ENCODE measurements at regions not wholly inside any gene's neighbourhood (a gene's known extent, or its start where the extent isn't known, plus 50 kb on each side); places are given as distances from the start of the nearest gene placed in this dataset.
"Not testable (repeated sequence)": the region's sequence is repeated elsewhere in the genome, so short reads cannot be mapped to it uniquely, and the experiment has no call there.

DNA sequence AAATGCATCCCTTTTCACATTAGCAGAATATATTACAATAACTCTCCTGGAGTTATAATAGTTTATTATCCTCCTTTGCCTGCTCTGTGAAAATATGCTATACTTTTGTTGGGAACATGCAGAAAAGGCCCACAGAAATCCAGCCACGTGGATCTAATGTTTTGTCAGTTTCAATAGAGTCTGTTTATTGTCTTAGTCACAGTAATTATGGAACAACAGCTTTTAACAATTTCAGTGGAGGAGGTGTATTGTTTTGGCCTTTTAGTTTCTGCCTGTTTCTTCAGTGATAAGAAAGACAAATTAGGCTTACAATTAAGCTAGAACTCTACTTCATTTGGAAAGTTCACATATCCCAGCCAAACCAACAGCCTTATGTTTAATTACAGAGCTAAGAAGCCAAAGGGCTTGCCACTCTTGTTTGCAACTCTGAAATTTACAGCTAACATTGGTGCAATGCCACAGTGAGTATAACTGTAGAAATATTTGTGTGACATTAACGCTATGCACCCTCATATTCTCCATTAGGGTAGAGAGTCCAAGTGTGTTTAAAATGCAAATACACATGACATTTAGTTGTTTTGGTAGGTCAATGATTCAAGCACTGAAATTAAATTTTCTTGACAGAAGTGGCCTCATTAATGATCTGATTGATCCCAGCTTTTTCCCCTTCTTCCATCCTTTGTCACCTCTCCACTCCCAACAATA is 175.8 kb downstream of the USP46 start:
- no peak overlapping the region for H3K9ac ChIP-seq (ENCODE audit: insufficient read length, low read depth)
- H3K9me3 ChIP-seq (ENCODE audit: insufficient read depth, low read length): no peaks in the 10 kb centered on the region
- DNase-seq (ENCODE audit: low read depth, low spot score): no peak
- H3K4me1 ChIP-seq (ENCODE audit: insufficient read depth, insufficient read length): no peaks in the 10 kb centered on the region
- TF ChIP-seq SUZ12 (IDR thresholded peaks at IDR 0.05; ENCODE audit: extremely low read depth, insufficient read depth, insufficient read length) (no peak), ZNF274 (IDR thresholded peaks at IDR 0.05; ENCODE audit: low read depth, low read length) (no peak), YY1 (IDR thresholded peaks at IDR 0.05; ENCODE audit: insufficient read depth, insufficient read length) (no peak)
- no peaks in the 10 kb centered on the region for H3K27me3 ChIP-seq (ENCODE audit: insufficient read depth, insufficient read length)
- H3K36me3 ChIP-seq (ENCODE audit: insufficient read depth, insufficient read length, low read length): no peaks in the 10 kb centered on the region
- H3K4me3 ChIP-seq (ENCODE audit: insufficient read length, low read depth): no peak overlapping the region

DNA sequence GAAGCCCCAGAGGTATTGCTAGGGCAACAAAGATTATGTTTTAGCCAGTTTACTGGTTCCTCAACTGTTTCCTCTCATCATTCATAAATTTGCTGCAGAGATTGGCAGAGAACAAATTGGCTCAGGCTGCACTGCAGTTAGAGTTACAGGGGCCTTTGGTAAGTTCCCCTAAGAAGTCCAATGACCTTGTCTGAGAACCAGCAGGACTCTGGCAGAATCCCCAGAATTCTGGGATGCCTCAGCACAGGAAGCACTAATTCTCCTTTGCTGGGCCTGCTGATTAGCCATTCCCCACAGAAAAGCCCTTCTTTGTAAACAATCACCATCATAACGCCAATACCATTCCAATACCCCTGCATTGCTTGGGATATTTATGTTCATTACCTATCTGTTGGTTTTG is 151.3 kb downstream of the USP46 start:
- no peaks in the 10 kb centered on the region for H3K9me3 ChIP-seq (ENCODE audit: insufficient read depth, low read length)
- TF ChIP-seq ZNF274 (IDR thresholded peaks at IDR 0.05; ENCODE audit: low read depth, low read length) (no peak), SUZ12 (IDR thresholded peaks at IDR 0.05; ENCODE audit: extremely low read depth, insufficient read depth, insufficient read length) (no peak), YY1 (IDR thresholded peaks at IDR 0.05; ENCODE audit: insufficient read depth, insufficient read length) (no peak)
- H3K36me3 ChIP-seq (ENCODE audit: insufficient read depth, insufficient read length, low read length): no peaks in the 10 kb centered on the region
- no peak overlapping the region for H3K4me3 ChIP-seq (ENCODE audit: insufficient read length, low read depth)
- DNase-seq (ENCODE audit: low read depth, low spot score): no peak
- no peak overlapping the region for H3K9ac ChIP-seq (ENCODE audit: insufficient read length, low read depth)
- no peaks in the 10 kb centered on the region for H3K4me1 ChIP-seq (ENCODE audit: insufficient read depth, insufficient read length)
- no peaks in the 10 kb centered on the region for H3K27me3 ChIP-seq (ENCODE audit: insufficient read depth, insufficient read length)

DNA sequence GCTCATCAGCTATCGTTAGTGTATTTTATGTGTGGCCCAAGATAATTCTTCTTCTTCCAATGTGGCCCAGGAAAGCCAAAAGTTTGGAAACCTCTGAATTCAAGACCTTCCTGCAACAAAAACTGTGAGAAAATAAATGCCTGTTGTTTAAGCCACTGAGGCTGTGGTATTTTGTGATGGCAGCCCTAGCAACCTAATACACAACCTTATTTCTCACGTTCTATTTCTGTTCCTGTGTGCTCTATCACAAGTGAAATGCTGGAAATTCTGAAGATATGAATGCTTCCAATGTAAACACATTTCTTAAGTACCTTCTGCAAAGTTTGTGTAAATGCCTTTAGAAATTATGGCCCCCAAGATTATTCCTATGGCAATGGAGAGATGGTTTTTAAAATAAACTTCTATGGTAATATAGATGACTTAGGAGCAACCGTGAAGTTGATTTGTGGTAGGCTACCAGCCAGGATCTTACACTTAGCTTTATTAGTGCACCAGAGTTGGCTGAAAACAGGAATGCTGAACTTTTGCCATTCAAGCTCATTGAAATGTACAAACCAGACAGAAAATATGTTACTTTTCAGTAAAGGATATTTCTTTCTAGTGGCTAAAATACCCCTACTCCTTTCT is 148.0 kb downstream of the USP46 start:
- no peaks in the 10 kb centered on the region for H3K27me3 ChIP-seq (ENCODE audit: insufficient read depth, insufficient read length)
- no peak for TF ChIP-seq YY1 (IDR thresholded peaks at IDR 0.05; ENCODE audit: insufficient read depth, insufficient read length)
- no peak for TF ChIP-seq SUZ12 (IDR thresholded peaks at IDR 0.05; ENCODE audit: extremely low read depth, insufficient read depth, insufficient read length)
- H3K36me3 ChIP-seq (ENCODE audit: insufficient read depth, insufficient read length, low read length): no peaks in the 10 kb centered on the region
- H3K9ac ChIP-seq (ENCODE audit: insufficient read length, low read depth): no peak overlapping the region
- DNase-seq (ENCODE audit: low read depth, low spot score): no peak
- H3K4me3 ChIP-seq (ENCODE audit: insufficient read length, low read depth): no peak overlapping the region
- no peaks in the 10 kb centered on the region for H3K9me3 ChIP-seq (ENCODE audit: insufficient read depth, low read length)
- no peaks in the 10 kb centered on the region for H3K4me1 ChIP-seq (ENCODE audit: insufficient read depth, insufficient read length)

DNA sequence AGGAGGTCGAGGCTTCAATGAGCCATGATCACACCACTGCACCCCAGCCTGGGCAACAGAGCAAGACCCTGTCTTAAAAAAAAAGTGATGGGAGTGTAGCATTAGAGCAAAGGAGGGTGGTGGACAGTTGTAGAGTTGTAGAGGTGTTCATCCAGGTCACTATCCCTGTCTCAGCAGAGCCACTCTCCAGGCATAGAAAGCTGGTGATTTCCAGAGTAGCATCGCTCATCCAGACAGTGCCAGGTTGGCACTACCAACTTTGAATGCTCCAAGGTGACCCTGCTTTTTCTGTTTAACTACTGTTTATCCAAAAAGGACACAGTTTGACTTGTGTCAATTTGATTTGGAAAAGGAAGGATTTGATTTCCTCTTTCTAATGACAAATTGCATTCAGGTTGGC is 147.3 kb downstream of the USP46 start:
- Histone ChIP-seq H3K4me3 (ENCODE audit: insufficient read length, low read depth) (no peak overlapping the region), H3K36me3 (ENCODE audit: insufficient read depth, insufficient read length, low read length) (no peaks in the 10 kb centered on the region), H3K9ac (ENCODE audit: insufficient read length, low read depth) (no peak overlapping the region), H3K27me3 (ENCODE audit: insufficient read depth, insufficient read length) (no peaks in the 10 kb centered on the region), H3K4me1 (ENCODE audit: insufficient read depth, insufficient read length) (no peaks in the 10 kb centered on the region), H3K9me3 (ENCODE audit: insufficient read depth, low read length) (no peaks in the 10 kb centered on the region)
- no peak for DNase-seq (ENCODE audit: low read depth, low spot score)
- TF ChIP-seq YY1 (IDR thresholded peaks at IDR 0.05; ENCODE audit: insufficient read depth, insufficient read length) (no peak), SUZ12 (IDR thresholded peaks at IDR 0.05; ENCODE audit: extremely low read depth, insufficient read depth, insufficient read length) (no peak), ZNF274 (IDR thresholded peaks at IDR 0.05; ENCODE audit: low read depth, low read length) (no peak)

DNA sequence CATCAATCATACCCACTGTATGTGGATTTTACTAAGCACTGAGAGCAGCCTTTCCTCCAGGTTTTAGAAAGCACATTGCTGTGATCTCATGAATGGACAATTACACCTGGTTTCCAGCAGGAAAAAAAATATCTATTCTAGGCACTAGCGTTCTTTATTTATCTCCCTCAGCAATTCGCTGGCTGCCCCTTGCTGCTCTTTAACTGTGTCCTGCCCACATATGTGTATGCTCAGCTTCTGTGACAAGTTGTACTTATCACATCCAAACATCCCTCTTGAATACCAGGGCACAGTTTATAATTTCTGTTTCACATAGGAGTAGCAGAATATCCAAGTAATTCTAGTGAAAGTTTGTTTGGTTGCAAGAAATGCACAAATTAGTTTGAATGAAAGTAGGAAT is 146.8 kb downstream of the USP46 start:
- Histone ChIP-seq H3K9ac (ENCODE audit: insufficient read length, low read depth) (no peak overlapping the region), H3K4me1 (ENCODE audit: insufficient read depth, insufficient read length) (no peaks in the 10 kb centered on the region), H3K9me3 (ENCODE audit: insufficient read depth, low read length) (no peaks in the 10 kb centered on the region), H3K4me3 (ENCODE audit: insufficient read length, low read depth) (no peak overlapping the region), H3K36me3 (ENCODE audit: insufficient read depth, insufficient read length, low read length) (no peaks in the 10 kb centered on the region), H3K27me3 (ENCODE audit: insufficient read depth, insufficient read length) (no peaks in the 10 kb centered on the region)
- no peak for DNase-seq (ENCODE audit: low read depth, low spot score)
- TF ChIP-seq SUZ12 (IDR thresholded peaks at IDR 0.05; ENCODE audit: extremely low read depth, insufficient read depth, insufficient read length) (no peak), YY1 (IDR thresholded peaks at IDR 0.05; ENCODE audit: insufficient read depth, insufficient read length) (no peak), ZNF274 (IDR thresholded peaks at IDR 0.05; ENCODE audit: low read depth, low read length) (no peak)

DNA sequence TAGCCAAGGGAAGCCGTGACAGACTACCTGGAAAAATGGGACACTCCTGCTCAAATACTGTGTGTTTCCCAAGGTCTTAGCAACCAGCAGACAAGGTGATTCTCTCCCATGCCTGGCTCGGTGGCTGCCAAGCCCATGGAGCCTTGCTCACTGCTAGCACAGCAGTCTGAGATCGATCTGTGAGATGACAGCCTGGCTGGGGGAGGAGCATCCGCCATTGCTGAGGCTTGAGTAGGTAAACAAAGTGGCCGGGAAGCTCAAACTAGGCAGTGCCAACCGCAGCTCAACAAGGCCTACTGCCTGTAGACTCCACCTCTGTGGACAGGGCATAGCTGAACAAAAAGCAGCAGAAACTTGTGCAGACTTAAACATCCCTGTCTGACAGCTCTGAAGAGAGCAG is 137.0 kb downstream of the USP46 start:
- not testable (repeated sequence) for DNase-seq (ENCODE audit: low read depth, low spot score); H3K4me1 ChIP-seq (ENCODE audit: insufficient read depth, insufficient read length); H3K36me3 ChIP-seq (ENCODE audit: insufficient read depth, insufficient read length, low read length); H3K9ac ChIP-seq (ENCODE audit: insufficient read length, low read depth); H3K4me3 ChIP-seq (ENCODE audit: insufficient read length, low read depth); H3K27me3 ChIP-seq (ENCODE audit: insufficient read depth, insufficient read length); H3K9me3 ChIP-seq (ENCODE audit: insufficient read depth, low read length)

DNA sequence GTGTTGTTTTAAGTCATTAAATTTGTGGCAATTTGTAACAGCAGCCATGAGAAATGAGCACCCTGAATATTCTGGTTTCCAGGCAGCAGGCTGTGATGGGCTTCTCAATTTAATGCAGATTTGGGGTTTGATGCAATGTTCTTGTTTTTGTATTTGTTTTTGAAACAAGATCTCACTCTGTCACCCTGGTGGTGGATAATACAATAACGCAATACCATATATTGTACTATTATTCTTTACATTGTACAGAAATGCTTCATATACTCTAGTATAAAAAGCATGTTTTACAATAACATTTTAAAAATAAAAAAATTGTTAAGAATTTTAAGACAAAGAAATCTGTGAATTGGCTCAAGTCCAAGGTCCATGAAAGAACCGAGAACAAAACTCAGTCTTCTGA is 129.1 kb downstream of the USP46 start:
- H3K4me1 ChIP-seq (ENCODE audit: insufficient read depth, insufficient read length): no peaks in the 10 kb centered on the region

More for the DNA sequence above, 129.1 kb downstream of the USP46 start:
- H3K4me3 ChIP-seq (ENCODE audit: insufficient read length, low read depth): no peak overlapping the region
- TF ChIP-seq SUZ12 (IDR thresholded peaks at IDR 0.05; ENCODE audit: extremely low read depth, insufficient read depth, insufficient read length) (no peak), ZNF274 (IDR thresholded peaks at IDR 0.05; ENCODE audit: low read depth, low read length) (no peak), YY1 (IDR thresholded peaks at IDR 0.05; ENCODE audit: insufficient read depth, insufficient read length) (no peak)
- no peak for DNase-seq (ENCODE audit: low read depth, low spot score)
- H3K9ac ChIP-seq (ENCODE audit: insufficient read length, low read depth): no peak overlapping the region
- H3K36me3 ChIP-seq (ENCODE audit: insufficient read depth, insufficient read length, low read length): no peaks in the 10 kb centered on the region
- H3K9me3 ChIP-seq (ENCODE audit: insufficient read depth, low read length): no peaks in the 10 kb centered on the region
- no peaks in the 10 kb centered on the region for H3K27me3 ChIP-seq (ENCODE audit: insufficient read depth, insufficient read length)
